ENCODE measurements at regions not wholly inside any gene's neighbourhood (a gene's known extent, or its start where the extent isn't known, plus 50 kb on each side); places are given as distances from the start of the nearest gene placed in this dataset.

DNA sequence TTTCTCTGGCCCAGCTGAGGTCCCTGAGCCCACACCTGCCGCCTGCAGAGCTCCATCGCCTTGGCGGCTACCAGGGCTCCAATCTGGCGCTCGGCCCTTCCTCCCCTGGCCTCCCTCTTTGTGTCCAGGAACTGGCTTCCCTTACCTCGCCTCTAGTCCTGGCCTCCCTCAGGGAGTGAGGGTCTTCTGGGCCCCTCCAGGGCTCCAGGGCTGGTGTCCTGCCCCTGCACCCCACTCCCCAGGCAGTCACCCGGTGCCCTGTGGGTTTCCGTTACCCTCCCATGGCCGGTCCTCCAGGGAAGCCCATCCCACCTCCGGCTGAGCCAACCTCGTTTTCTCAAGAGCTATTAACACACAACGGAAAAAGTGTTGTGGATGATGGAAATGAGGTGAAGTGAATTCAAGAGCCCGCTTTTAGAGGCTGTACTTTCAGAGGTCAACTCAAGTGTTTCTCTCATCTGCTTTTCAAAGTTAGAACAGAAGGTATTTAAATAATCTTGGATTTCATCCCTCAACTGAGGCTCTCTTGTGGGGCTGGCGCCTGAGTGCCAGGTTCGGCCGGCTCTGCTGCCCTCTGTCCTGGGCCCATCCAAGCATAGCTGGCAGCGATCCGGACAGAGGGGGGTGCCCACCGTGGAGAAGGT lies 131.9 kb downstream of the ASB1 start:
- FAIRE-seq (no peak), DNase-seq (ENCODE audit: insufficient read length, low spot score) (no peak)

GRCh38 chr2:238560234-238560633 lies 133.5 kb downstream of the ASB1 start:
- no peak for FAIRE-seq

DNA sequence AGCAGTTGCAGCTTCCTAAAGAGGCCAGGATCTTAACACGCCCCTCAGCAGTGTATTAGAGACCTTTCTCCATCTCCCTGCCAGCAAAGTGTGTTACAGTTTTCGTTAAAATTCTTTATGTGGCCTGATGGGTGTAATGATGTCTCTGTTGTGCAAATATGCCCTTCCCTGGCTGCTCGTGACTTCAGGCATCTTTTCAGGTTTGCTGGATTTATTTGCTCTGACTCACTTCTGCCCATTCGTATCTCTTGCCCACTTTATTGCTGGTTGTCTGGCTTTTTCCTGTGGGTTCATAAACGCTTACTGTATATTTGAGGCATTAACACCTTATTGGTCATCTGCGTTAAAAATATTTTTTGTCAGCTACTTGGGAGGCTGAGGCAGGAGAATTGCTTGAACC lies 134.5 kb downstream of the ASB1 start:
- peak; percentile 35 for DNase-seq (ENCODE audit: insufficient read length, low spot score)

More at GRCh38 chr2:238560234-238560633, 133.5 kb downstream of the ASB1 start:
- no peak for DNase-seq (ENCODE audit: insufficient read length, low spot score)

DNA sequence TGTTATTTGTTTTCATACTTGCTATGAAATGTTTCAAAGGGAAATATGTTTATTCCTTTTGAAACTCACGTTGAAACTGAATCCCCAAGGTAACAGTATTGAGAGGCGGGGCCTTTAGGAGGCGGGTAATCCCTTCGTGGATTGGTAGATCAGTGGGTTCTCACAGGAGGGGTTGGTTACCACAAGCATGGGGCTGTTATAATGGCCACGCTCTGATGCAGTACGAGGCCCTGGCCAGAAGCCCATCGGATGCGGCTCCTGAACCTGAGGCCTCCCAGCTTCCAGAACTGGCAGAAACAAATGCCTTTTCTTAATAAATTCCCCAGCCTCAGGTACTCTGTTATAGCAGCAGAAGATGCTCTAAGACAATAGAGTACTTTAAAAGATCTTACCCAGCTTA lies 135.7 kb downstream of the ASB1 start:
- no peak for FAIRE-seq
- DNase-seq (ENCODE audit: insufficient read length, low spot score) = no peak

More for the DNA sequence above, 134.5 kb downstream of the ASB1 start:
- FAIRE-seq = no peak

- DNase-seq (ENCODE audit: insufficient read length, low spot score) (no peak), FAIRE-seq (no peak)
These were observed 136.8 kb downstream of the ASB1 start for GRCh38 chr2:238563551-238563950.

DNA sequence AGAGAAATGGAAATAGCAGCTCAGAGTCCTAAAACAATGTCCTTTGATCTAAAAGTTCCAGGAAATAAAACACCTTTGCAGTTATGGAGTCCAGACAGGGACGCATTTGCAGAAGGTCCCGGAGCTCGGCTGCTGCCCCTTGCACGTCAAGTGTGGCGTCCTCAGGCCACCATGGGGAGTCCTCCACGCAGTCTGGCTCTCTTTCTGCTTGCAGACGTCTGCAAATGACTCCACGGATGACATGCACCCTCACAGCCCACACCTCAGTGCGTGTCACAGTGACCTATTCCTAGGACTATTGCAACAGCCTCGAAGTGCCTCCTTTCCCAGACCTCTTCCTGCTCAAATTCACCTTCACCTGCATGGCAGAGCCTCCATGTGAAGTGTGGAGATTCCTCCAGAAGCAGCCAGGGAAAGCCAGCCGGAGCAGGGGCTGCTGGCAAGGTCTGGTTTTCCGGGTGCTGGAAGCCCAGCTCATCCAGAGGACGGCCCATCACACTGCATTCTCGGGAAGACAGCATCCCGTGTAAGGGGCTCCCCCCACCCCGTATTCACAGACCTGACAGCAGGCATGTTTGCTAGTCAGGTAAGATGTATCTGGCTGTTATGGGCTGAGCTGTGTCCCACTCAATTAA lies 137.7 kb downstream of the ASB1 start:
- FAIRE-seq = peak; percentile 4
- DNase-seq (ENCODE audit: insufficient read length, low spot score) = no peak

DNA sequence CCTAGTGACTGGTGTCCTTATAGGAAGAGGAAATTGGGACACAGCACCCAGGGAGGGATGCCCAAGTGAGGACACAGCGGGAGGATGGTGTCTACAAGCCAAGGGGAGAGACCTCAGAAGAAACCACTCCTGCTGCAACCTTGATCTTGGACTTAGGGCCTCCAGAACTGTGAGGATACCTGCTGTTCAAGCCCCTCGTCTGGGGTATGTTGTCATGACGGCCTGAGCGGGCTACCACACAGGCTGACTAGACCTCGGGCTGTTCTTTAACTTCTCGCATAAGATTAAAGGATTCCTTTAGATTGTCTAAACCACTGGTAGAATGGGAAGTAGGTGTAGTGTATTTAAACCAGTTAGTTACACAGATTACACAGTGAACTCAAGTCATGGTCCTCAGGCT lies 138.3 kb downstream of the ASB1 start:
- DNase-seq (ENCODE audit: insufficient read length, low spot score) (no peak), FAIRE-seq (no peak)

DNA sequence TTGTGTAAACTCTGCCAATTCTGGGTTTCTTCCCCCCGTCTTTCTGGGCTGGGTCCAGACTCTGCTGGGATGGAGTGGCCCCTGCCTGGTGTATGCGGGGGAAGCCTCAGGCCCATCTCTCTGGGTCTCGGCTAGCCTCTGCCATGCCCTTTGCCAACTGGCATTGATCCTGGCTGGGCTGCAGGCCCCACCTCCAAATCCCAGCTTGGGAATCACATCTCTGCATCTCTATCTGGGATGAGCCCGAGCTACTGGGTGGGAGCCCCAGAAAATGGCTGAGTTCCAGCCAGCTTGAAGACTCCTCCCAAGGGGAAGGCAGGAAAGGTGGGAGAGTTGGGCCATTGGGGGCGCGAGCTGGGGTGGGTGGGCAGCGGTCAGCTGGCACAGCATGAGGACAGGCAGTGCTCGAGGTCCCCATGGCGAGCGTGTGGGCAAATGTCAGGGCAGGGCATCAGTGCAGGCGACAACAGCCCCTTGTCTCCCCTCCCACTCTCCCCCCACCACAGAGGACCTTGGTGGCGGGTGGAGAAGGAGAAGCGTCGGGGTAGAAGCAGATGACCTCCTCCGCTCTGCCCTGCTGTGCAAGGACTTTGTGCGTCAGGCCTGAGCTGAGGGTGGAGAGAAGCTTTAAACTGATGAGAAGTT lies 139.4 kb downstream of the ASB1 start:
- DNase-seq (ENCODE audit: insufficient read length, low spot score) (no peak), FAIRE-seq (no peak)

DNA sequence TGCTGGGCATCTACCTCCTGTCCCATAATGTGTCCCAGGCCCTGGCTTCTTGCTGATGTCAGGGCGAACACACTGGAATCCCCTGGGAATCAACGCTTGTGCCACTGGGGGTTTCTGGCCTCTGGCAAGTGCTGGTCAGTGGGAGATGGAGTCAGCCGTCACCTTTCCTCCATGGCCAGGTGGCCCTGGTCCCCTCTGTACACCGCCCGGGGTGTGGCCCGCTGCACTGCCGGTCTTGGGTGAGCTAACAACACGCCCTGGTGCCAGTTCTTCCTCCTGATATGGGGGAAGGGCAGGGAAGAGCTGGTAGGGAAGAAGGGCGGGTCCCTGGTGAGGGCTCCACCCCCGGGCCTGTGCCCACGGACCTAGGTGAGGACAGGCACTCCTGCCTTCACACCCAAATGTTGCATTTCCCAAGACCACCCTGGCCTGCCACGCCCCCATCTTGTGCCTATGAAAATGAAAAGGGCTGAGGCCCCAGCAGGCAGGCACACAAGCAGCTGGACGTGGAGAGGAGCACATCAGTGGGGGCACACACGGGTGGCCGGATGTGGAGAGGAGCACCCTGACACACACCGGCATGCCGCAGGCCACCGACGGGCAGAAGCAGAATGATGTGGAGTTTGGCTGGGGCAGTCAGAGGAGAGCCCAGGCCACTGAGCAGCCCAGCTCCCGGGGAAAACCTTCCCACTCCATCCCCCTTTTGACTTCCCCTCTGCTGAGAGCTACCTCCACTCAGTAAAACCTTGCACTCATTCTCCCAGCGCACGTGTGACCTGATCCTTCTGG lies 140.5 kb downstream of the ASB1 start:
- DNase-seq (ENCODE audit: insufficient read length, low spot score) (no peak), FAIRE-seq (no peak)

GRCh38 chr2:238567996-238568395 lies 141.3 kb downstream of the ASB1 start:
- FAIRE-seq (no peak), DNase-seq (ENCODE audit: insufficient read length, low spot score) (no peak)

DNA sequence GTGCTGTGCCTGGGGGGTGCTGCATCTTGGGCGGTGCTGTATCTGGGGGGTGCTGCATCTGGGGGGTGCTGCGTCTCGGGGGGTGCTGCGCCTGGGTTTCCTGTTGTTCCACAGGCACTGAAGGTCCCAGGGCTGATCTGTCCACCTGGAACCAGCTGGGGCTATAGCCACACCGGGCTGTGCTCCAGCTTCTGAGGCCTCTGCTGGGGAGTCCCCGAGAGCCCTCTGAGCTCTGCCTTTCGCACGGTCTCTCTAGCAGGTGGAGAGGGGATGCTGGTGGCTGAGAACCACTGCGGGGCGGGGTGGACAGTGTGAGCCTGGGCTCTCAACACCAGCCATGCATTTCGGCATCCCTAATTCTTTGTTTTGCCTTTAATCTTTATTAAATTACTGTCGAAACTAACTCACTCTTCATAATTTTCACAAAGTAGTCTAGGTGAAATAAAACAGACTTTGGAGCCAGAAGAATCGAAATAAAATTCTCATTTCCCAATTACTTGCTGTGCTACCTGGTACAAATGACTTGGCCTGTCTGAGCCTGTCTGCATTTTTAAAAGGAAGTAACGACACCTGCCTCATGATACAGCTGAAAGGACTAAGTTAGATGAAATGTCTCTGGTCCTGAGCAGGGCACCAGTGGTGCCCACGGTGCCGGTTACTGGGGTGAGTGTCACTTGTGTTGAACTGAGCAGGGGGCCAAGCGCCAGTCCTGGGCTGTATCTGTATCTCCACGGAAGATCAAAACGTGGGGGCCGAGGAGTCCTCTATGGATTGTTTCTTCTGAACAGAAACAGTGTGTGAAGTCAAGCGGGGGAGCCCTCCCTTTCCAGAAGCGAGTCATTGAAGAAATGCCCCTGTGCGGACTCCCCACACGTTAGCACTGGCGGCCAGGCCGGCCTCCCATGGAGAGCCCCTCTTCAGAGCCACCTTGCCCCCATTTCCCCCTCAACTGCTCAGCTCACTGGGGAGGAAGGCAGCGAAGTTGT lies 142.0 kb downstream of the ASB1 start:
- FAIRE-seq (no peak), DNase-seq (ENCODE audit: insufficient read length, low spot score) (no peak)

DNA sequence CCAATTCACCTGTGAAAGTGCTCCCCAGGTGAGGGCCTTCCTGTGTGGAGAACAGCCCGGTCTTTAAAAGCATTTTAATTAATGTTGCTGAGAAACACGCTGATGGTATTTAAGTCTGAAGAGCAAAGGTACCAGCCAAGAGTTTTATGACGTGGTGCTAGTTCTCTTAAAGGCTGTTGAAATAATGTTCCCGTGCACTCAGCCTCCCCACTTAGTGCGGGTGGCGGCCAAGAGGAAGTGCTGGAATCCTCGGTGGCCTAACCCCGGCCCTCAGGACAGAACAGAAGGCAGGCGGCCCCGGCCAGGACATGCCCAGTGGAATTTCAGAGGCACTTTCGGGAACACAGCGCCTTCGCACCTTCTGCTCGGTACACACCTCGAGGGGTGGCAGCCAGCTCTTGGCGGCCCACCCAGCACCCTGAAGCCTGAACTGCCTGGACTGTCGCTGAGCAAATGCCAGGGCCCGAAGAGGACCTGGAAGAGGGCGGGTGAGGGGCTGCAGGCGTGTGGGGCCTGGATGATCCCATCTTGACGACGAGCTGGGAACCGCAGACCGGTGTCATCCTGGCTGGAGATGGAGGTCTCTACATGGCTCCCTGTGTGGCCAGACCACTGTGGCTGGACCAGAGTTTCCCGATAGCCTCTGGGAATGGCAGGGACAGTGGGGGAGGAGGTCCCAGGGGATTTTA lies 142.9 kb downstream of the ASB1 start:
- no peak for DNase-seq (ENCODE audit: insufficient read length, low spot score)
- no peak for FAIRE-seq

GRCh38 chr2:238570391-238570790 lies 143.7 kb downstream of the ASB1 start:
- FAIRE-seq (no peak), DNase-seq (ENCODE audit: insufficient read length, low spot score) (no peak)

DNA sequence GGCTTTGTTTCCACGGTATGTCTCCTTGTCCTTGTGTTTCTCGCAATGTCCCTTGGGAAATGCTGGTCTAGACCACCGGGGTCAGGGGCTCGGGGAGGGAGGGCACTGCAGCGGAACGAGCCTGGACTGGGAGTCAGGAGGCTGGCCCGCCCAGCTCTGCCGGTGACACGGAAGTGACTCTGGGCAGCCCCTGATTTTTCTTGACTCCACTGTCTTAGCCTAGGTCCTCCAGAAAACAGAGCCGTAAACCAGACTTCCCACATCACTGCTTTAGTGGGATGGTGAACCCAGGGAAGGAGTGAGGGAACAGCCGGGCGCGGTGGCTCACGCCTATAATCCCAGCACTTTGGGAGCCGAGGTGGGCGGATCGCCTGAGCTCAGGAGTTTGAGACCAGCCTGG lies 144.2 kb downstream of the ASB1 start:
- DNase-seq (ENCODE audit: insufficient read length, low spot score) = no peak
- FAIRE-seq = no peak

- FAIRE-seq = no peak
- DNase-seq (ENCODE audit: insufficient read length, low spot score) = no peak
These were observed 145.1 kb downstream of the ASB1 start for GRCh38 chr2:238571661-238572372.

- peak; percentile 60 for FAIRE-seq
- DNase-seq (ENCODE audit: insufficient read length, low spot score) = peak; percentile 36
These were observed 146.5 kb downstream of the ASB1 start for GRCh38 chr2:238573065-238573778.

- DNase-seq (ENCODE audit: insufficient read length, low spot score) = no peak
- no peak for FAIRE-seq
These were observed 147.2 kb downstream of the ASB1 start for GRCh38 chr2:238573916-238574315.
